AG04449 (cell line): ENCODE measurements at regions not wholly inside any gene's neighbourhood (a gene's known extent, or its start where the extent isn't known, plus 50 kb on each side); places are given as distances from the start of the nearest gene placed in this dataset.

Experiments used
- CTCF ChIA-PET: fragments of 350-600 bp; formaldehyde crosslinking; extraction: SDS; loops from one replicate; lab custom pipeline; 2021; ENCODE audit warnings: antibody characterized with exemption; lab: Yijun Ruan, JAX
- POLR2A ChIA-PET: fragments of 400-600, 350-600 bp; formaldehyde crosslinking; extraction: SDS; loops from one replicate; lab custom pipeline; 2020; ENCODE audit warnings: antibody characterized with exemption, inconsistent platforms; lab: Yijun Ruan, JAX
- DNase-seq: peaks from one replicate; pipeline ENCODE4 v3.0.0-alpha.2; 2010; ENCODE audit warnings: low read depth, low spot score
- H3K4me3 ChIP-seq: 2 replicates; pipeline ENCODE4 v1.5.1; 2011; ENCODE audit warnings: low read depth, mild to moderate bottlenecking, control low read depth, low read length
- TF ChIP-seq, protein P1 (sequence below): IDR thresholded peaks from one replicate; pipeline ENCODE4 v1.5.1; 2011; ENCODE audit warnings: mild to moderate bottlenecking, moderate library complexity, low read length, control low read depth, inconsistent platforms; ENCODE audit not compliant: insufficient read depth; ENCODE audit errors: missing control alignments

DNA sequence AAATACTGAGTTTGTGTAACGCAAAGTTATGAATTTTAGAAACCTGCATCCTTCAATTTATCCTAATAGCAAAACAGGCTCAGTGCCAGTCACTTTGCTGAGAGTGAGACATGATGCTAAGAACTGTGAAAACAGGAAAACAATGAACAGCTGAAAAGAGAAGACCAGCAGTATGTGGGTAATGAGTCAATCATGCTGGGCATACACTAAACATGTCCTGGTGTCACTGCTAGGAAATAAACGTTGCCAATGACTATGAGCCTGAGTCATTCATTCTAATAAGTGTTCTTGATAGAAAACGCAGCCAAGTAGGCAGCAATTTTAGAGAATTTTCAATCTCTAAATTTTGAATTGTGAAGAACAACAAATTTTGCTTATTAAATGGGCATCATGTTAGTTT lies 237.3 kb downstream of the GALR1 start:
- H3K4me3 ChIP-seq, result no peak overlapping the region
- ChIA-PET POLR2A (no interaction called here), CTCF (no interaction called here)
- TF ChIP-seq, protein P1, sequence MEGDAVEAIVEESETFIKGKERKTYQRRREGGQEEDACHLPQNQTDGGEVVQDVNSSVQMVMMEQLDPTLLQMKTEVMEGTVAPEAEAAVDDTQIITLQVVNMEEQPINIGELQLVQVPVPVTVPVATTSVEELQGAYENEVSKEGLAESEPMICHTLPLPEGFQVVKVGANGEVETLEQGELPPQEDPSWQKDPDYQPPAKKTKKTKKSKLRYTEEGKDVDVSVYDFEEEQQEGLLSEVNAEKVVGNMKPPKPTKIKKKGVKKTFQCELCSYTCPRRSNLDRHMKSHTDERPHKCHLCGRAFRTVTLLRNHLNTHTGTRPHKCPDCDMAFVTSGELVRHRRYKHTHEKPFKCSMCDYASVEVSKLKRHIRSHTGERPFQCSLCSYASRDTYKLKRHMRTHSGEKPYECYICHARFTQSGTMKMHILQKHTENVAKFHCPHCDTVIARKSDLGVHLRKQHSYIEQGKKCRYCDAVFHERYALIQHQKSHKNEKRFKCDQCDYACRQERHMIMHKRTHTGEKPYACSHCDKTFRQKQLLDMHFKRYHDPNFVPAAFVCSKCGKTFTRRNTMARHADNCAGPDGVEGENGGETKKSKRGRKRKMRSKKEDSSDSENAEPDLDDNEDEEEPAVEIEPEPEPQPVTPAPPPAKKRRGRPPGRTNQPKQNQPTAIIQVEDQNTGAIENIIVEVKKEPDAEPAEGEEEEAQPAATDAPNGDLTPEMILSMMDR, result no peak
- DNase-seq, result no peak

GRCh38 chr18:77487951-77488740 lies 238.5 kb downstream of the GALR1 start:
- TF ChIP-seq, protein P1, result no peak
- ChIA-PET POLR2A (no interaction called here), CTCF (no interaction called here)
- no peak overlapping the region for H3K4me3 ChIP-seq
- no peak for DNase-seq

DNA sequence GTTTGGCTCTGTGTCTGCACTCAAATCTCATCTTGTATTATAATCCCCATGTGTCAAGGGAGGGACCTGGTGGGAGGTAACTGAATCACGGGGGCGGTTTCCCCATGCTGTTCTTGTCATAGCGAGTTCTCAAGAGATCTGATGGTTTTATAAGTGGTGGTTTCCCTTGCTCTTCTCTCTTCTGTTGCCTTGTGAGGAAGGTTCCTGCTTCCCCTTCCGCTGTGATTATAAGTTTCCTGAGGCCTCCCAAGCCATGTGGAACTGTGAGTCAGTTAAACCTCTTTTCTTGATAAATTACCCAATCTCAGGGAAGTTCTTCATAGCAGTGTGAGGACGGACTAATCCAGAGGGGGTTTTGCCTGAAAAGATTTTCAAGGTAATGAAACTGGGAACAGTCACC lies 245.4 kb downstream of the GALR1 start:
- no peak overlapping the region for H3K4me3 ChIP-seq
- POLR2A ChIA-PET, result no interaction called here
- no peak for DNase-seq
- TF ChIP-seq, protein P1, result no peak
- CTCF ChIA-PET, result no interaction called here

DNA sequence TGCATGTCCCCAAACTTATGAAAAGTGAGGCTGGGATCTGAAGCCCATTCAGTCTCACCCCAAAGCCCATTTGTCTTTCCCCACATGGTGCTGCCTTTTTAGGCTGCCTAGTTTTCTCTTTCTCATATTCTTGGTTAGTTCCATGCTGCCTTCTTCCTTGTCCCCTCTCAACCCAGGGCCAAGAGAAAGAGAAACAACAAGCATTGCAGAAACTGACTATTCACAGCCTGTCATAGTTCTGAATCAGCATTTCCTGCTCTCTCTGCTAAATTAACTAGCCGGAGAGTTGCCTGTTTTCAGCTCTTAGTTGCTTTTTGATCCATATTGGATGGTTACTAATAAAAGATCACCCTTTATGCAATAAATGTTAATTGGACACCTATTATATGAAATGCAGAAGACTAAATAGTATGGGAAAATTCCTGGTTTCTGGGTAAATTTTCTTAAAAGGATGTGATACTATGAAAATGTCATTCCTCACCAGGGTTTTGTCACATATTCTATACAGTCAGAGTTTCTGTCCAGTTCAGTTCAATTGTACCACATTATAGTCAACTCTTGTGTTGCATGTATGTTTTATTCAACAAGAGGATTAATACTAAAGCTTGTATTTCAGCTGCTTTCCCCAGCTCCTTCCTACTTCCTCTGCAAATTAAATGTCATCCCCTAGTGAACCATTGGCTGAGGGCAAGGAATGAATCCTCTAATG lies 246.5 kb downstream of the GALR1 start:
- TF ChIP-seq, protein P1, result no peak
- H3K4me3 ChIP-seq, result no peak overlapping the region
- POLR2A ChIA-PET, result no interaction called here
- CTCF ChIA-PET, result no interaction called here
- no peak for DNase-seq

DNA sequence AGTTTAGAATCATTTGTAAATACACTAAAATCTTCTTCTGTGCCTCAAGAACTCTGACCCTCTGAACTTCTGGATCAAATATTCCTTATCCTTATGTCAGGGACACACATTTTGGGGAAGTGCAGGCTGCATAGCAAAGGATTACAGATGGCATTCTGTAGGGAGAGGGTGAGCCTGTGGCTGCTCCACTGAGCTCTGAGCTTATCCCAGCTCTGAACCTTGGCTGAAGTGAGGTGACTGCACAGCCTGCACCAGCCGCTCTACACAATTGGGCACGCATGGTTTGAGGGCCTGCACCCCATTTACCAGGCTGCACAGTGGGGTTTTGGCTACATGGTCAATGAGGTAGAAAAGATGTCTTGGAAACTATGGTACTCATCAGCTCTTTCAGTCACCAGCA lies 251.6 kb downstream of the GALR1 start:
- no peak for DNase-seq
- no peak overlapping the region for H3K4me3 ChIP-seq
- TF ChIP-seq, protein P1, result no peak
- POLR2A ChIA-PET, result no interaction called here
- CTCF ChIA-PET, result no interaction called here

DNA sequence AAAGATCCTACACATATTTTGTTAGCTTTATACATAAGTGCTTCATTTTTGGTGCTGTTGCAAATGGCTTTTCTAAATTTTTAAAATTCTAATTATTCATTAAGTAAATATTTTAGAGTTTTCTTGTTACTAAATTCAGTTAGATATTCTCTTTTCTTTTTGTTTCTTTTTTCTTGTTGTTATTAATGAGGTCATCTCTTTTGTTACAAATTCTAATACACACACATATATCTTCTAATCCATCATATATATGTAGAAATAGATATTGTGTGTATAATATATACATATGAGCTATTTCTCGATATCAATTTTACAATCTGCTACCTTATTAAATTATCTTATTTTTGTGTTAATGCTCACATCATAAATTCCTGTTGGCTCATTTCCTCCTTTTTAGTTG lies 255.9 kb downstream of the GALR1 start:
- TF ChIP-seq, protein P1, result no peak
- ChIA-PET POLR2A (no interaction called here), CTCF (no interaction called here)
- no peak overlapping the region for H3K4me3 ChIP-seq
- DNase-seq, result no peak
